ENCODE measurements at regions not wholly inside any gene's neighbourhood (a gene's known extent, or its start where the extent isn't known, plus 50 kb on each side); places are given as distances from the start of the nearest gene placed in this dataset.
"Not testable (repeated sequence)": the region's sequence is repeated elsewhere in the genome, so short reads cannot be mapped to it uniquely, and the experiment has no call there.

GRCh38 chr7:142533920-142534319, 215.4 kb upstream of the PRSS1 start:
- no peak for DNase-seq (ENCODE audit: low read depth)

GRCh38 chr7:142529591-142529990, 219.7 kb upstream of the PRSS1 start:
- DNase-seq (ENCODE audit: low read depth): no peak

- no peak for DNase-seq (ENCODE audit: low read depth)
Measured at GRCh38 chr7:142528608-142529408, 220.5 kb upstream of the PRSS1 start.

- no peak for DNase-seq (ENCODE audit: low read depth)
Measured at GRCh38 chr7:142523821-142524460, 225.3 kb upstream of the PRSS1 start.

GRCh38 chr7:142522735-142523134, 226.5 kb upstream of the PRSS1 start:
- DNase-seq (ENCODE audit: low read depth): no peak

- DNase-seq (ENCODE audit: low read depth): not testable (repeated sequence)
Measured at GRCh38 chr7:142520885-142521284, 228.4 kb upstream of the PRSS1 start.

- not testable (repeated sequence) for DNase-seq (ENCODE audit: low read depth)
Measured at GRCh38 chr7:142520455-142520854, 228.8 kb upstream of the PRSS1 start.

- no peak for DNase-seq (ENCODE audit: low read depth)
Measured at GRCh38 chr7:142519079-142520078, 229.9 kb upstream of the PRSS1 start.

- peak; percentile 33 for DNase-seq (ENCODE audit: low read depth)
Measured at GRCh38 chr7:142516038-142516501, 233.2 kb upstream of the PRSS1 start.

GRCh38 chr7:142514716-142515115, 234.6 kb upstream of the PRSS1 start:
- not testable (repeated sequence) for DNase-seq (ENCODE audit: low read depth)

- no peak for DNase-seq (ENCODE audit: low read depth)
Measured at GRCh38 chr7:142513178-142513955, 235.9 kb upstream of the PRSS1 start.

GRCh38 chr7:142511801-142512200, 237.5 kb upstream of the PRSS1 start:
- no peak for DNase-seq (ENCODE audit: low read depth)

- no peak for DNase-seq (ENCODE audit: low read depth)
Measured at GRCh38 chr7:142511374-142511773, 237.9 kb upstream of the PRSS1 start.

GRCh38 chr7:142509235-142509634, 240.0 kb upstream of the PRSS1 start:
- DNase-seq (ENCODE audit: low read depth): not testable (repeated sequence)

- DNase-seq (ENCODE audit: low read depth): no peak
Measured at GRCh38 chr7:142508251-142508650, 241.0 kb upstream of the PRSS1 start.

- DNase-seq (ENCODE audit: low read depth): no peak
Measured at GRCh38 chr7:142507799-142508198, 241.5 kb upstream of the PRSS1 start.

GRCh38 chr7:142507066-142507465, 242.2 kb upstream of the PRSS1 start:
- DNase-seq (ENCODE audit: low read depth): not testable (repeated sequence)

GRCh38 chr7:142506601-142507000, 242.7 kb upstream of the PRSS1 start:
- DNase-seq (ENCODE audit: low read depth): no peak

GRCh38 chr7:142503949-142504348, 245.3 kb upstream of the PRSS1 start:
- DNase-seq (ENCODE audit: low read depth): not testable (repeated sequence)

- no peak for DNase-seq (ENCODE audit: low read depth)
Measured at GRCh38 chr7:142503036-142503435, 245.2 kb upstream of the PRSS58 start.

GRCh38 chr7:142501434-142501833, 243.6 kb upstream of the PRSS58 start:
- no peak for DNase-seq (ENCODE audit: low read depth)

Data from GM04504 (cell line).